CD4-positive, CD25-positive, alpha-beta regulatory T cell (primary cell): ENCODE measurements at regions not wholly inside any gene's neighbourhood (a gene's known extent, or its start where the extent isn't known, plus 50 kb on each side); places are given as distances from the start of the nearest gene placed in this dataset.

Source experiments
- ATAC-seq, 2 donors: fragments of 150-1000 bp; cut with Tn5 transposase; one replicate each; pipeline ENCODE4 v1.10.0; 2021; ENCODE audit warnings: low read depth in 2 of 2, moderate number of reproducible peaks in 2 of 2, moderate library complexity in 1 of 2
- DNase-seq, 3 donors: peaks; one replicate each; pipeline versions ENCODE4 v3.0.0 to v3.0.0-alpha.2; 2012 to 2022; ENCODE audit warnings: mixed read lengths in 1 of 3
- H3K27ac ChIP-seq: one replicate; pipeline ENCODE4 v1.7.0; 2013; ENCODE audit warnings: mild to moderate bottlenecking, low read length; ENCODE audit not compliant: insufficient read depth, poor library complexity, severe bottlenecking
- H3K27me3 ChIP-seq: one replicate; pipeline ENCODE4 v1.7.0; 2013; ENCODE audit warnings: low read length; ENCODE audit not compliant: control insufficient read depth, insufficient read depth
- H3K36me3 ChIP-seq: one replicate; pipeline ENCODE4 v1.7.0; 2013; ENCODE audit warnings: mild to moderate bottlenecking, low read length, moderate library complexity; ENCODE audit not compliant: control insufficient read depth, insufficient read depth
- H3K4me1 ChIP-seq: 2 replicates; pipeline ENCODE4 v1.7.0; 2013; ENCODE audit warnings: mild to moderate bottlenecking, low read length; ENCODE audit not compliant: insufficient read depth, control insufficient read depth, poor library complexity, severe bottlenecking
- H3K4me3 ChIP-seq: one replicate; pipeline ENCODE4 v1.7.0; 2013; ENCODE audit warnings: low read depth, mild to moderate bottlenecking, low read length, moderate library complexity
- H3K9me3 ChIP-seq, 2 experiments: 1 replicate in 1 of 2; 2 replicates in 1 of 2; pipeline ENCODE4 v1.7.0; 2013; ENCODE audit warnings: low read length in 2 of 2, mild to moderate bottlenecking in 1 of 2, moderate library complexity in 1 of 2; ENCODE audit not compliant: control insufficient read depth in 2 of 2
- H3K27ac Mint-ChIP-seq, 3 donors: one replicate each; pipeline ENCODE4 v1.8.0; 2020 to 2022; ENCODE audit warnings: mild to moderate bottlenecking in 3 of 3, mixed read lengths in 3 of 3, moderate library complexity in 2 of 3
- H3K27me3 Mint-ChIP-seq: one replicate; pipeline ENCODE4 v1.8.0; 2022; ENCODE audit warnings: mild to moderate bottlenecking, mixed read lengths
- H3K36me3 Mint-ChIP-seq: one replicate; pipeline ENCODE4 v1.8.0; 2020; ENCODE audit warnings: mixed read lengths
- H3K4me1 Mint-ChIP-seq, 4 donors: one replicate each; pipeline ENCODE4 v1.8.0; 2020 to 2022; ENCODE audit warnings: mixed read lengths in 4 of 4, mild to moderate bottlenecking in 1 of 4
- H3K4me3 Mint-ChIP-seq, 4 donors: one replicate each; pipeline ENCODE4 v1.8.0; 2020 to 2022; ENCODE audit warnings: mild to moderate bottlenecking in 4 of 4, mixed read lengths in 4 of 4, moderate library complexity in 3 of 4
- H3K9me3 Mint-ChIP-seq, 7 donors: one replicate each; pipeline ENCODE4 v1.8.0; 2020 to 2022; ENCODE audit warnings: mixed read lengths in 7 of 7, mild to moderate bottlenecking in 3 of 7, moderate library complexity in 2 of 7

DNA sequence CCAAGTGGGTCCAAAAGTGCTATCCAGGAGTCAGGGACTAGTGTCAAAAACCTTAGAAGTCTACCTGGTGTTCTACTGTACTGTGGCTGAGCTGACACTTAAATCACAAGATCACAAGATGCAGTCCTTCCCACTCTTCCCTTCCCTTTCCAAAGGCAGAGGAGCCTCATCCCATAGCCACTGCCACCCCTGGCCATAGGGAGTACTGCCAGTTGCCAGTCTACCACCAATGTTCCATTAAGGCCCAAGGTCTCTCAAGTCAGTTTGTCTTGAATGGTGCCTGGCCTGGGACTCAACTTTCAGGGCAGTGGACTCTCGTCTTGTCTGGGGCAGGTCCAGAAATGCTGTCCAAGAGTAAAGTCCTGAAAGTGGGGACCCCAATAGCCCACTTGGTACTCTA is 585.6 kb downstream of the NUP35 start:
- Mint-ChIP-seq H3K4me3 (no peak overlapping the region), H3K36me3 (no peaks in the 10 kb centered on the region)
- H3K27me3 ChIP-seq = no peaks in the 10 kb centered on the region

DNA sequence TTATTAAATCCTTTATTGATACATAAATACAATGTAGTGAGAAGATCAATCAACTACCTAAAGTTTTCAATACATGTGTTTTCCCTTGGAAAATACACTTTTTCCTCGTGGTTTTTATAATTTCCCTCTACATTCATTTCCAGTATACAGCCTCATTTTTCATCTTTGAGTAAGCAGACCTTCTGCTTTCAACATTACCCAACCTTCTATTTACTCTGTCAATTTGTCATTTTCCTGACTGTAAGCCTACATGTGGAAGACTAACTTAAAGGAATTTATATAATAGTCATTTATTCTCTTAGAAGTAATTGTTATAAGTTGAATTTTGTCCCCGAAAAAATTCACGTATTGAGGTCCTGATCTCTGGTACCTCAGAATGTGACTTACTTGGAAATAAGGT is 594.0 kb downstream of the NUP35 start:
- no peaks in the 10 kb centered on the region for H3K27me3 ChIP-seq
- ATAC-seq (no peak), DNase-seq (no peak)
- H3K4me1 Mint-ChIP-seq = no peaks in the 10 kb centered on the region
- H3K27ac ChIP-seq = no peak overlapping the region
- no peak overlapping the region for H3K4me3 ChIP-seq
- no peaks in the 10 kb centered on the region for H3K9me3 ChIP-seq
- H3K27me3 Mint-ChIP-seq = no peaks in the 10 kb centered on the region
- H3K27ac Mint-ChIP-seq = no peak overlapping the region
- no peaks in the 10 kb centered on the region for H3K36me3 Mint-ChIP-seq
- no peak overlapping the region for H3K4me3 Mint-ChIP-seq
- H3K36me3 ChIP-seq = no peaks in the 10 kb centered on the region
- H3K9me3 Mint-ChIP-seq = peaks cover 0 to 12% (median 6%) of the 10 kb centered on the region in 7 donors
- H3K4me1 ChIP-seq = no peaks in the 10 kb centered on the region

More for the DNA sequence above, 585.6 kb downstream of the NUP35 start:
- Histone ChIP-seq H3K27ac (no peak overlapping the region), H3K4me1 (no peaks in the 10 kb centered on the region), H3K4me3 (no peak overlapping the region), H3K9me3 (no peaks in the 10 kb centered on the region), H3K36me3 (no peaks in the 10 kb centered on the region)
- Mint-ChIP-seq H3K27ac (no peak overlapping the region), H3K27me3 (no peaks in the 10 kb centered on the region), H3K4me1 (no peaks in the 10 kb centered on the region), H3K9me3 (peaks cover 1 to 12% (median 4%) of the 10 kb centered on the region in 7 donors)
- ATAC-seq (no peak), DNase-seq (no peak)

DNA sequence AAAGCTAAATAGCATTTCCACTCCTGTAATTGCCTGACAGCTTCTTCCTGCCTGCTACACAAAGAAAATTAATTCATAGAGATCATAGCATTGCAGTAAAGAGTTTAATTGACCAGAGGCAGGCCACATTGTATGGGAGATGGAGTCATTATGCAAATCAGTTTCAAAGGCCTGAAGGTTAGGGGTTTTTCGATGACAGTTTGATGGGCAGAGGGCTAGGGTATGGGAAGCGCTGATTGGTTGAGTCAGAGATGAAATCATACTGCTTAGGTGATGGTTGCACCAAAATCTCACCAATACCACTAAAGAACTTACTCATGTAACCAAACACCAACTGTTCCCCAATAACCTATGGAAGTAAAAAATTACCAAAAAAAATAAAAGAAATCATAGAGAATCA is 599.0 kb downstream of the NUP35 start:
- H3K27me3 ChIP-seq = no peaks in the 10 kb centered on the region
- Mint-ChIP-seq H3K36me3 (no peaks in the 10 kb centered on the region), H3K27me3 (no peaks in the 10 kb centered on the region), H3K4me3 (no peak overlapping the region), H3K9me3 (peaks cover 0 to 14% (median 4%) of the 10 kb centered on the region in 7 donors), H3K27ac (no peak overlapping the region), H3K4me1 (no peaks in the 10 kb centered on the region)
- no peak for ATAC-seq
- no peak overlapping the region for H3K27ac ChIP-seq
- H3K4me1 ChIP-seq = no peaks in the 10 kb centered on the region
- DNase-seq = no peak
- no peaks in the 10 kb centered on the region for H3K9me3 ChIP-seq
- H3K36me3 ChIP-seq = no peaks in the 10 kb centered on the region
- H3K4me3 ChIP-seq = no peak overlapping the region

DNA sequence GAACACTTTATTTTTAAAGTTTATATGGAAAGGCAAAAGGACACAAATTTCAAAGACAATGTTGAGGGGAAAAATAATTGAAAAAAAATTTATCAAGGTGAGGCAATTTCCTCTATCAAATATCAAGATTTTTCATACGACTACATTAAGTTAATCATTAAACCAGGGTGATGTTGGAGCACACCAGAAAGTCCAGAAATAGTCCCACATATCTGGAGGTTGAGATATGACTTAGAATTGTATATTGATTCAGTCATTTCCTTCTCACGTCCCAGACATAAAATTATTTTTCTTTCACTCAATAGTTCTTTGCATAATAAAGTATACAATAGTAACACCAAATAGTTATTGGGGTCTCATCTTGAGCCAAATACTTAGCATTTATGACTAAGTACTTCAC is 605.1 kb downstream of the NUP35 start:
- Histone ChIP-seq H3K27ac (no peak overlapping the region), H3K27me3 (no peaks in the 10 kb centered on the region), H3K36me3 (no peaks in the 10 kb centered on the region), H3K4me3 (no peak overlapping the region), H3K9me3 (no peaks in the 10 kb centered on the region), H3K4me1 (no peaks in the 10 kb centered on the region)
- ATAC-seq = no peak
- Mint-ChIP-seq H3K36me3 (no peaks in the 10 kb centered on the region), H3K27ac (no peak overlapping the region), H3K4me1 (no peaks in the 10 kb centered on the region), H3K9me3 (peaks cover 0 to 21% (median 5%) of the 10 kb centered on the region in 7 donors), H3K27me3 (no peaks in the 10 kb centered on the region), H3K4me3 (no peak overlapping the region)
- DNase-seq = no peak

DNA sequence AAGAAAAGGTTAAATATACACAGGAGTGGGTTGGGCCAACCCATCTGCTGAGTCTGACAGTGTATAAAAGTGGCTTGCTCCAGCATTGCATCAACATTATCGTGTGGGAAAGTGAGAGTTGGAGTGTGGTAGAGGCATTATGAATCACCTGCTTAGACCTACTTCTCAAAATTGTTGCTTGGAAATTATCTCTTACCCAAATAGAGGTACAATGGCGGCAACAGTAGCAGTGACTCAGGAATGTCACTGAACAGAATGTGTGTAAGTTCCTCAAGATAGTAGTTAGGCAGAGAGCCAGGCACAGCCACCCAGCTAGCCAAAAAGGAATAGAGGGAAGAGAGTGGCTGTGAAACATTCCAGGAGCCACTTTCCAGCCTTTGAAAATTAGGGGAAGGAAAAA is 616.0 kb downstream of the NUP35 start:
- no peak for ATAC-seq

DNA sequence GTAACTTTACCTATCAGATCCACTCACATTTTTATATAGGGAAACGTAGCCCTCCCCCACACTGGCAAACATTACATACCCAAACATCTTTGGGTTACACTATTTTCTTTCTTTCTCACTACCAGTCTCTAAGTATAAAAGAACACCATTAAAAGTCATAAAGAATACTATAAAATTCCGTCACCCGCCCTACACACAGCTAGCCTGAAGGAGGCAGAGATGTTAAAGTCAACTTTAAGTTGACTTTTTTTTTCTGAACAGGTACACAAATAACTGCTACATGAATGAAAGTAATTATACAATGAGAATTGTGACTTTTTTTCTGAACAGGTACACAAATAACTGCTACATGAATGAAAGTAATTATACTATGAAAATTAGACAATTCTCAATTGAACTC is 628.3 kb downstream of the NUP35 start:
- Mint-ChIP-seq H3K9me3 (peaks cover 2 to 17% (median 6%) of the 10 kb centered on the region in 7 donors), H3K27ac (no peak overlapping the region), H3K4me1 (no peaks in the 10 kb centered on the region), H3K27me3 (no peaks in the 10 kb centered on the region), H3K36me3 (no peaks in the 10 kb centered on the region), H3K4me3 (no peak overlapping the region)
- H3K36me3 ChIP-seq = no peaks in the 10 kb centered on the region
- ATAC-seq (no peak), DNase-seq (no peak)
- H3K9me3 ChIP-seq = no peaks in the 10 kb centered on the region
- H3K27ac ChIP-seq = no peak overlapping the region
- H3K4me1 ChIP-seq = no peaks in the 10 kb centered on the region
- no peaks in the 10 kb centered on the region for H3K27me3 ChIP-seq
- H3K4me3 ChIP-seq = no peak overlapping the region

More for the DNA sequence above, 616.0 kb downstream of the NUP35 start:
- Mint-ChIP-seq H3K9me3 (peaks cover 0 to 9% (median 3%) of the 10 kb centered on the region in 7 donors), H3K36me3 (no peaks in the 10 kb centered on the region), H3K27ac (no peak overlapping the region), H3K4me3 (no peak overlapping the region), H3K4me1 (no peaks in the 10 kb centered on the region), H3K27me3 (no peaks in the 10 kb centered on the region)
- no peak overlapping the region for H3K4me3 ChIP-seq
- no peak for DNase-seq
- no peak overlapping the region for H3K27ac ChIP-seq
- no peaks in the 10 kb centered on the region for H3K36me3 ChIP-seq
- no peaks in the 10 kb centered on the region for H3K27me3 ChIP-seq
- H3K4me1 ChIP-seq = no peaks in the 10 kb centered on the region
- H3K9me3 ChIP-seq = peaks cover 0 to 2% of the 10 kb centered on the region in 2 experiments

DNA sequence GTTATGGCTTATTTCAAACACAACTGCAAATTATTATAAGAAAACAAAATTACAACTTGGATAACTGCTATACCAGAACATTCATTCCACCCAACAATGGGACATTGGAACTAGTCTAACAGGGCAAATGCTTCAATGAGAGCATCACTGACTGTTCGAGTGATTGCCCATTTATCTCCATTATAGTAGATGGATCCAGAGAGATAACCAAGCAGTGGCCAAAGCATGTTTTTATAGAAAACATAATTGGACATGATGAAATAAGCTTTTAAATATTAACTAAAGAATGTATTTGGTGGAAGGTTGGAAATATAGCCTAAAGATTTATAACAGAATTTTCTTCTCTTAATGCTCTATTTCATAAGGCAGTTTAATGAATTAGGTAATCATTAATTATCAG is 634.8 kb downstream of the NUP35 start:
- no peaks in the 10 kb centered on the region for H3K9me3 ChIP-seq
- H3K27ac ChIP-seq = no peak overlapping the region
- no peaks in the 10 kb centered on the region for H3K27me3 ChIP-seq
- Mint-ChIP-seq H3K4me3 (no peak overlapping the region), H3K36me3 (no peaks in the 10 kb centered on the region), H3K9me3 (peaks cover 0 to 15% (median 5%) of the 10 kb centered on the region in 7 donors), H3K4me1 (no peaks in the 10 kb centered on the region), H3K27me3 (no peaks in the 10 kb centered on the region), H3K27ac (no peak overlapping the region)
- H3K4me1 ChIP-seq = no peaks in the 10 kb centered on the region
- H3K36me3 ChIP-seq = no peaks in the 10 kb centered on the region
- ATAC-seq = no peak
- H3K4me3 ChIP-seq = no peak overlapping the region
- no peak for DNase-seq

DNA sequence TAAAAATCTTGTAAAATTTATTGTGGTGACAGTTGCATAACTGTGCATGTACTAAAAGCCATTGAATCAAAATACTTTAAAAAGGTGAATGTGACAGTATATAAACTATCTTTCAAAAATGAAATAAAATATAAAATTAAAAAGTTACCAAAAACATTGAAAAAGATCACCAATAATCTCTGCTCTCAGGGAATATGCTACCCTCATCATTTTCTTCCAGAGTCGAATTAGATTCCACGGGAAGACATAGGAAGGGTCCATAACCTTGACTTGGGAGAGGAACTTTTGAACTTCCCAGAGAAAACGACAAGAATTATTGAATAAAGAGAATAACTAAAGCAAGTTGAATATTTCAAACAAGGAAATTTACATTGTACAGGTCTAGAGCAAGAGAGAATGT is 649.5 kb downstream of the NUP35 start:
- Mint-ChIP-seq H3K4me1 (no peaks in the 10 kb centered on the region), H3K27me3 (no peaks in the 10 kb centered on the region), H3K27ac (no peak overlapping the region), H3K9me3 (peaks cover 6 to 25% (median 9%) of the 10 kb centered on the region in 7 donors), H3K4me3 (no peak overlapping the region), H3K36me3 (no peaks in the 10 kb centered on the region)
- H3K9me3 ChIP-seq = no peaks in the 10 kb centered on the region
- no peaks in the 10 kb centered on the region for H3K4me1 ChIP-seq
- no peaks in the 10 kb centered on the region for H3K36me3 ChIP-seq
- H3K27ac ChIP-seq = no peak overlapping the region
- no peak overlapping the region for H3K4me3 ChIP-seq
- DNase-seq (no peak), ATAC-seq (no peak)
- H3K27me3 ChIP-seq = no peaks in the 10 kb centered on the region
